HepG2 (cell line): ENCODE measurements at regions not wholly inside any gene's neighbourhood (a gene's known extent, or its start where the extent isn't known, plus 50 kb on each side); places are given as distances from the start of the nearest gene placed in this dataset.
A peak's percentile ranks its signal among the peaks of the same experiment; 100 is the strongest.

Experiments used
- KDM6A ChIP-seq: IDR thresholded peaks from 2 replicates; pipeline ENCODE4 v1.6.1; 2016; ENCODE audit warnings: low read depth
- MLXIP ChIP-seq: sonication (generic); formaldehyde crosslinking; IDR thresholded peaks from 2 replicates; pipeline ENCODE4 v1.9.0; 2021; ENCODE audit warnings: missing genetic modification reagents, borderline replicate concordance
- NCOR1 ChIP-seq: fragments of 200-600 bp; sonication (generic); IDR thresholded peaks from 2 replicates; pipeline ENCODE4 v1.7.0; 2017; ENCODE audit warnings: antibody characterized with exemption, low read length, borderline replicate concordance
- PAXIP1 ChIP-seq: sonication (generic); formaldehyde crosslinking; conservative IDR thresholded peaks from 2 replicates; pipeline ENCODE4 v1.4.0; 2020; ENCODE audit warnings: mild to moderate bottlenecking, missing genetic modification reagents, moderate library complexity
- PHF21A ChIP-seq: sonication (generic); formaldehyde crosslinking; IDR thresholded peaks from 2 replicates; pipeline ENCODE4 v1.5.0; 2020; ENCODE audit warnings: mild to moderate bottlenecking, missing genetic modification reagents
- PRPF4 ChIP-seq: fragments of 200-400 bp; formaldehyde crosslinking; IDR thresholded peaks from 2 replicates; pipeline ENCODE4 v1.6.1; 2016; ENCODE audit warnings: low read length, low read depth; ENCODE audit not compliant: poor library complexity, severe bottlenecking
- TOE1 ChIP-seq: sonication (generic); formaldehyde crosslinking; IDR thresholded peaks from 2 replicates; pipeline ENCODE4 v1.4.0; 2020; ENCODE audit warnings: mild to moderate bottlenecking, missing genetic modification reagents
- ZBTB40 ChIP-seq, 2 experiments: fragments of 450-650 bp in 1 of 2; sonication (generic) in 1 of 2; formaldehyde crosslinking in 1 of 2; IDR thresholded peaks; 2 replicates each; pipeline versions ENCODE4 v1.6.1 to v1.8.0; 2016 to 2022; ENCODE audit warnings: antibody characterized with exemption in 1 of 2, mild to moderate bottlenecking in 1 of 2, missing genetic modification reagents in 1 of 2
- ZNF496 ChIP-seq: sonication (generic); formaldehyde crosslinking; IDR thresholded peaks from 2 replicates; pipeline ENCODE4 v1.8.1; 2023; ENCODE audit warnings: mild to moderate bottlenecking, moderate library complexity, missing genetic modification reagents; ENCODE audit not compliant: insufficient replicate concordance
- ZNF562 ChIP-seq: sonication (generic); formaldehyde crosslinking; IDR thresholded peaks from 2 replicates; pipeline ENCODE4 v1.8.0; 2022; ENCODE audit warnings: missing genetic modification reagents, borderline replicate concordance
- ZNF800 ChIP-seq: sonication (generic); formaldehyde crosslinking; IDR thresholded peaks from 2 replicates; pipeline ENCODE4 v1.4.0; 2020; ENCODE audit warnings: missing genetic modification reagents

GRCh38 chr7:12941512-12941911 is 254.1 kb downstream of the ARL4A start (continued):
- TF ChIP-seq KDM6A (CRISPR knock-in tag): peak; percentile 59; the same call in 1 of the 2 replicates
- TF ChIP-seq ZBTB40 (IDR thresholded peaks at IDR 0.05): no peak
- no peak; the same call in 1 of the 2 replicates for TF ChIP-seq ZBTB40 (CRISPR knock-in tag; IDR thresholded peaks at IDR 0.05)
- TF ChIP-seq PHF21A (CRISPR knock-in tag): no peak
- TF ChIP-seq ZNF800 (CRISPR knock-in tag): no peak
- peak; percentile 92 for TF ChIP-seq PAXIP1 (CRISPR knock-in tag)
- TF ChIP-seq NCOR1: no peak; the same call in 1 of the 2 replicates
- TF ChIP-seq MLXIP (CRISPR knock-in tag): 0 out of 2 replicates have a peak, but pooled peaks have one; percentile 45
- TF ChIP-seq ZNF562: no peak
- no peak for TF ChIP-seq ZNF496
- TF ChIP-seq PRPF4: no peak
- TF ChIP-seq TOE1: no peak
